Mesenchymal stem cell (in vitro differentiated cells and primary cell): ENCODE measurements at regions not wholly inside any gene's neighbourhood (a gene's known extent, or its start where the extent isn't known, plus 50 kb on each side); places are given as distances from the start of the nearest gene placed in this dataset.
"Not testable (repeated sequence)": the region's sequence is repeated elsewhere in the genome, so short reads cannot be mapped to it uniquely, and the experiment has no call there.

Experiments
- DNase-seq: peaks from one replicate; pipeline ENCODE4 v3.0.0-alpha.2; 2013
- H2AFZ ChIP-seq: one replicate; pipeline ENCODE4 v1.6.1; 2013; ENCODE audit warnings: low read depth, mild to moderate bottlenecking, control low read depth, inconsistent platforms, low read length, moderate library complexity
- H2AK5ac ChIP-seq: 2 replicates; pipeline ENCODE4 v1.6.1; 2013; ENCODE audit warnings: low read length, moderate library complexity, mild to moderate bottlenecking, inconsistent platforms; ENCODE audit not compliant: severe bottlenecking
- H2BK120ac ChIP-seq: one replicate; pipeline ENCODE4 v1.6.1; 2013; ENCODE audit warnings: low read depth, mild to moderate bottlenecking, inconsistent platforms, low read length, moderate library complexity
- H2BK12ac ChIP-seq, 2 experiments: one replicate each; pipeline ENCODE4 v1.6.1; 2013; ENCODE audit warnings: inconsistent platforms in 2 of 2, low read length in 2 of 2, mild to moderate bottlenecking in 2 of 2, moderate library complexity in 2 of 2, control low read depth in 1 of 2
- H2BK15ac ChIP-seq: one replicate; pipeline ENCODE4 v1.6.1; 2013; ENCODE audit warnings: mild to moderate bottlenecking, low read depth, inconsistent platforms; ENCODE audit not compliant: poor library complexity, severe bottlenecking
- H2BK5ac ChIP-seq: 2 replicates; pipeline ENCODE4 v1.6.1; 2013; ENCODE audit warnings: low read depth, mild to moderate bottlenecking, low read length, control low read depth, inconsistent platforms; ENCODE audit not compliant: poor library complexity, severe bottlenecking
- H3K14ac ChIP-seq, 2 experiments: one replicate each; pipeline ENCODE4 v1.6.1; 2013; ENCODE audit warnings: inconsistent platforms in 2 of 2, low read length in 2 of 2, control low read depth in 1 of 2, mild to moderate bottlenecking in 1 of 2, moderate library complexity in 1 of 2
- H3K18ac ChIP-seq, 2 experiments: one replicate each; pipeline ENCODE4 v1.6.1; 2013; ENCODE audit warnings: inconsistent platforms in 2 of 2, low read length in 2 of 2, control low read depth in 1 of 2, low read depth in 1 of 2, mild to moderate bottlenecking in 1 of 2
- H3K23ac ChIP-seq, 2 experiments: one replicate each; pipeline ENCODE4 v1.6.1; 2013; ENCODE audit warnings: inconsistent platforms in 2 of 2, low read length in 2 of 2, mild to moderate bottlenecking in 2 of 2, moderate library complexity in 2 of 2, control low read depth in 1 of 2
- H3K27ac ChIP-seq: 2 replicates; pipeline ENCODE4 v1.5.1; 2013; ENCODE audit warnings: mild to moderate bottlenecking, moderate library complexity, low read length, control low read depth, inconsistent platforms; ENCODE audit not compliant: poor library complexity, severe bottlenecking
- H3K27me3 ChIP-seq, 2 experiments: 2 replicates each; pipeline versions ENCODE4 v1.6.1 to v1.7.0; 2013; ENCODE audit warnings: low read length in 2 of 2, mild to moderate bottlenecking in 2 of 2, moderate library complexity in 2 of 2, control low read depth in 1 of 2, inconsistent platforms in 1 of 2; ENCODE audit not compliant: control insufficient read depth in 1 of 2, insufficient read depth in 1 of 2
- H3K36me3 ChIP-seq, 2 experiments: 2 replicates each; pipeline versions ENCODE4 v1.6.1 to v1.7.0; 2013; ENCODE audit warnings: low read length in 2 of 2, control low read depth in 1 of 2, inconsistent platforms in 1 of 2, low read depth in 1 of 2, mild to moderate bottlenecking in 1 of 2; ENCODE audit not compliant: insufficient read depth in 2 of 2, control insufficient read depth in 1 of 2
- H3K4ac ChIP-seq, 2 experiments: one replicate each; pipeline ENCODE4 v1.6.1; 2013; ENCODE audit warnings: inconsistent platforms in 2 of 2, low read length in 2 of 2, mild to moderate bottlenecking in 2 of 2, moderate library complexity in 2 of 2, control low read depth in 1 of 2, low read depth in 1 of 2
- H3K4me1 ChIP-seq: 2 replicates; pipeline ENCODE4 v1.6.1; 2013; ENCODE audit warnings: low read depth, low read length, control low read depth; ENCODE audit not compliant: control insufficient read depth, insufficient read depth
- H3K4me2 ChIP-seq: 2 replicates; pipeline ENCODE4 v1.6.1; 2013; ENCODE audit warnings: low read length, mild to moderate bottlenecking, inconsistent platforms; ENCODE audit not compliant: poor library complexity, severe bottlenecking
- H3K4me3 ChIP-seq, 2 experiments: 2 replicates each; pipeline versions ENCODE4 v1.5.1 to v1.7.0; 2013; ENCODE audit warnings: low read length in 2 of 2, mild to moderate bottlenecking in 2 of 2, control low read depth in 1 of 2, low read depth in 1 of 2; ENCODE audit not compliant: insufficient read depth in 1 of 2
- H3K79me1 ChIP-seq: replicated peaks from 2 replicates; pipeline ENCODE4 v1.6.1; 2013; ENCODE audit warnings: mild to moderate bottlenecking, control low read depth, low read length, inconsistent platforms; ENCODE audit not compliant: poor library complexity, severe bottlenecking
- H3K9ac ChIP-seq: 2 replicates; pipeline ENCODE4 v1.7.0; 2013; ENCODE audit warnings: mild to moderate bottlenecking, low read length, moderate library complexity
- H3K9me3 ChIP-seq: 2 replicates; pipeline ENCODE4 v1.7.0; 2013; ENCODE audit warnings: mild to moderate bottlenecking, low read length; ENCODE audit not compliant: control insufficient read depth
- H4K8ac ChIP-seq: one replicate; pipeline ENCODE4 v1.6.1; 2013; ENCODE audit warnings: inconsistent platforms, mild to moderate bottlenecking, low read length, moderate library complexity
- H4K91ac ChIP-seq: one replicate; pipeline ENCODE4 v1.6.1; 2013; ENCODE audit warnings: mild to moderate bottlenecking, low read length, inconsistent platforms
- WGBS: methylation state at CpG from one replicate; pipeline ENCODE4 v1.1.7; 2013; ENCODE audit warnings: mixed read lengths; 5-methylcytosine and 5-hydroxymethylcytosine counted together

DNA sequence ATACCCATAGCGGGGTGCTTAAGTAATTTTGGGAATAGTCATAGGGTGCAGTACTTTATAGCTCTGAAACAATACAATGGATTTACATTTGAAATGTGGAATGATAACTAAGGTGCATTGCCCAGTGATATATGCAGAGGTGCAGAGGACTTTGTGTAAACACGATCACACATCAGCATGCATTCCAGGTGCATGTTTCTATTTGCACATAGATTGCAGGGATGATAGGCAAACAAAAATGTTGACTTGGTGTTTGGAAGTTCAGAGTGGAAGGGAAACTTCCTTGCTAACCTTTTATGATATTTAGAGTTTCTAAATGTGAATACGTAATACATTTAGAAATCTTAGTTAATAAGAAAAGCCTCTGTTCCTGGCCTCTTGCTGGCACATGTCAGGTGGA, 941.5 kb downstream of the TUBA3C start:
- not testable (repeated sequence) for H3K23ac ChIP-seq, H3K4me1 ChIP-seq, H3K27ac ChIP-seq, H3K4ac ChIP-seq, H2BK15ac ChIP-seq, H2BK12ac ChIP-seq, H3K4me3 ChIP-seq, H3K9me3 ChIP-seq, H3K14ac ChIP-seq, H3K27me3 ChIP-seq, H3K79me1 ChIP-seq, H3K4me2 ChIP-seq, H4K8ac ChIP-seq, H2BK120ac ChIP-seq, H3K36me3 ChIP-seq, H4K91ac ChIP-seq, DNase-seq, H2AFZ ChIP-seq, H3K18ac ChIP-seq, H2AK5ac ChIP-seq, H2BK5ac ChIP-seq, H3K9ac ChIP-seq
- WGBS, result 76% methylated on average over 2 of the region's 3 CpGs

DNA sequence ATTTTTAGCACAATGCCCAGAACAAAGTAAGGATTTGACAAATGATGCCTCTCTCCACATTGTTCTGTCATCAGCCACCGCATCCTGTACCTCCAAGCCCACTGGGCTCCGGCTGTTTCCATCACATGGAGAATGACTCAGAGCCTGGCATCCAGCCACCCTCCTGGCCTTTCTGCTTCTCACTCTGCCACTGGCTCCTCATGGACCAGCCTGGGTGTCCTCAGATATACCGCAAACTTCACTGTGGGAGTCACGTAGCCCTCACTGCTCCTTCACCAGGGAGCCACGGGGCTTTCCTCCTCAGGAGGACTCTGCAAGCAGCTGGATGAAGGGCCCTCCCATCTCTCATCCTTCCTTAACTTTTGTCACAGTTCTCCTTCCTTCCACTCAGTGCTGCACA, 943.0 kb downstream of the TUBA3C start:
- H3K36me3 ChIP-seq, H3K4ac ChIP-seq, H3K4me3 ChIP-seq, H2BK15ac ChIP-seq, H2AFZ ChIP-seq, H3K14ac ChIP-seq, DNase-seq, H4K8ac ChIP-seq, H3K79me1 ChIP-seq, H2BK120ac ChIP-seq, H3K27ac ChIP-seq, H3K27me3 ChIP-seq, H3K9ac ChIP-seq, H3K18ac ChIP-seq, H2BK5ac ChIP-seq, H3K4me2 ChIP-seq, H3K23ac ChIP-seq, H4K91ac ChIP-seq, H3K9me3 ChIP-seq, H2BK12ac ChIP-seq, H2AK5ac ChIP-seq, H3K4me1 ChIP-seq: not testable (repeated sequence)
- 52% methylated on average over 5 of the region's 5 CpGs for WGBS

DNA sequence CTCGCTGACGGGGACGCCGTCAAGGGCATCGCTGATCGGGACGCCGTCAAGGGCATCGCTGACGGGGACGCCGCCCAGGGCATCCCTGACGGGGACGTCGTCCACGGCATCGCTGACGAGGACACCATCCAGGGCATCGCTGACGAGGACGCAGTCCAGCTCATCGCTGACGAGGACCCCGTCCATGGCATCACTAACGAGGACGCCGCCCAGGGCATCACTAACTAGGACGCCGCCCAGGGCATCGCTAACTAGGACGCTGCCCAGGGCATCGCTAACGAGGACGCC, 945.2 kb downstream of the TUBA3C start:
- Histone ChIP-seq H3K27ac (no peak overlapping the region), H3K79me1 (no peaks in the 10 kb centered on the region), H3K36me3 (peaks cover 0 to 3% of the 10 kb centered on the region in 2 experiments), H3K14ac (no peak overlapping the region), H3K4ac (no peak overlapping the region), H3K18ac (no peak overlapping the region), H2BK5ac (no peak overlapping the region), H2AK5ac (no peak overlapping the region), H3K27me3 (no peaks in the 10 kb centered on the region), H4K8ac (no peak overlapping the region), H3K9ac (no peak overlapping the region), H3K4me2 (no peak overlapping the region), H3K23ac (no peak overlapping the region), H4K91ac (no peak overlapping the region), H3K4me3 (no peak overlapping the region), H2AFZ (no peak overlapping the region), H2BK12ac (no peak overlapping the region), H3K9me3 (peaks cover 5% of the 10 kb centered on the region), H2BK120ac (no peak overlapping the region), H2BK15ac (no peak overlapping the region), H3K4me1 (peaks cover 2% of the 10 kb centered on the region)
- WGBS, result 96% methylated on average over 34 of the region's 34 CpGs
- no peak for DNase-seq

DNA sequence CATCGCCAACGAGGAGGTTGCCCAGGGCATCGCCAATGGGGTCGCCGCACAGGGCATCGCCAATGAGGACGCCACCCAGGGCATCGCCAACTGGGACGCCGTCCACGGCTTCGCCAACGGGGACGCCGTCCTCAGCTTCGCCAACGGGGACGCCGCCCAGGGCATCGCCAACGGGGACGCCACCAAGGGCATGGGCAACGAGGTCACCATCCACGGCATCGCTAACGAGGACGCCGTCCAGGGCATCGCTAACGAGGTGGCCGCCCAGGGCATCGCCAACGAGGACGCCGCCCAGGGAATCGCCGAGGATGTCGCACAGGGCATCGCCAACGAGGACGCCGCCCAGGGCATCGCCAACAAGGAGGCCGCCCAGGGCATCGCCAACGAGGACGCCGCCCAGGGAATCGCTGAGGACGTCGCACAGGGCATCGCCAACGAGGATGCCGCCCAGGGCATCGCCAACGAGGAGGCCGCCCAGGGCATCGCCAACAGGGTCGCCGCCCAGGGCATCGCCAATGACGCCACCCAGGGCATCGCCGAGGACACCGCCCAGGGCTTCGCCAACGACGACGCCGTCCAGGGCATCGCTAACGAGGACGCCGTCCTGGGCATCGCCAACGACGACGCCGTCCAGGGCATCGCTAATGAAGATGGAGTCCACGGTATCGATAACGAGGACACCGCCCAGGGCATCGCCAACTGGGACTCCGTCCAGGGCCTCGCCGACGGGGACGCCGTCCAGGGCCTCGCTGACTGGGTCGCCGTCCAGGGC, 945.7 kb downstream of the TUBA3C start:
- Histone ChIP-seq H3K27ac (no peak overlapping the region), H4K91ac (no peak overlapping the region), H3K4me2 (no peak overlapping the region), H3K18ac (no peak overlapping the region), H3K4me3 (no peak overlapping the region), H3K79me1 (no peaks in the 10 kb centered on the region), H2AFZ (no peak overlapping the region), H4K8ac (no peak overlapping the region), H3K9me3 (peaks cover 5% of the 10 kb centered on the region), H2AK5ac (no peak overlapping the region), H2BK12ac (no peak overlapping the region), H3K9ac (no peak overlapping the region), H2BK120ac (no peak overlapping the region), H3K14ac (no peak overlapping the region), H3K36me3 (peaks cover 0 to 3% of the 10 kb centered on the region in 2 experiments), H2BK5ac (no peak overlapping the region), H2BK15ac (no peak overlapping the region), H3K23ac (no peak overlapping the region), H3K4me1 (peaks cover 2% of the 10 kb centered on the region), H3K27me3 (no peaks in the 10 kb centered on the region), H3K4ac (no peak overlapping the region)
- no peak for DNase-seq
- 96% methylated on average over 94 of the region's 94 CpGs for WGBS
